Activated naive CD4-positive, alpha-beta T cell treated with anti-CD3 and anti-CD28 coated beads, Interleukin-2, amount 10 ng/mL, durations not matched to agents 7 days and 5 days (primary cell): ENCODE measurements at regions not wholly inside any gene's neighbourhood (a gene's known extent, or its start where the extent isn't known, plus 50 kb on each side); places are given as distances from the start of the nearest gene placed in this dataset.

ENCODE experiments used
- CTCF ChIA-PET: fragments of 350-600 bp; sonication (Branson Sonifier 250); formaldehyde crosslinking; loops from one replicate; lab custom pipeline; 2021; ENCODE audit warnings: antibody characterized with exemption; lab: Charles Lee
- DNase-seq: peaks from one replicate; pipeline ENCODE4 v3.0.0-alpha.2; 2020
- H3K27ac Mint-ChIP-seq: one replicate; pipeline ENCODE4 v1.8.0; 2021; ENCODE audit warnings: mild to moderate bottlenecking, moderate library complexity, mixed read lengths
- H3K27me3 Mint-ChIP-seq: one replicate; pipeline ENCODE4 v1.8.0; 2021; ENCODE audit warnings: mild to moderate bottlenecking, mixed read lengths
- H3K36me3 Mint-ChIP-seq: one replicate; pipeline ENCODE4 v1.8.0; 2021; ENCODE audit warnings: mixed read lengths
- H3K4me1 Mint-ChIP-seq: one replicate; pipeline ENCODE4 v1.8.0; 2021; ENCODE audit warnings: mixed read lengths
- H3K4me3 Mint-ChIP-seq: one replicate; pipeline ENCODE4 v1.8.0; 2021; ENCODE audit warnings: mild to moderate bottlenecking, moderate library complexity, mixed read lengths
- H3K9me3 Mint-ChIP-seq: one replicate; pipeline ENCODE4 v1.8.0; 2021; ENCODE audit warnings: mixed read lengths

DNA sequence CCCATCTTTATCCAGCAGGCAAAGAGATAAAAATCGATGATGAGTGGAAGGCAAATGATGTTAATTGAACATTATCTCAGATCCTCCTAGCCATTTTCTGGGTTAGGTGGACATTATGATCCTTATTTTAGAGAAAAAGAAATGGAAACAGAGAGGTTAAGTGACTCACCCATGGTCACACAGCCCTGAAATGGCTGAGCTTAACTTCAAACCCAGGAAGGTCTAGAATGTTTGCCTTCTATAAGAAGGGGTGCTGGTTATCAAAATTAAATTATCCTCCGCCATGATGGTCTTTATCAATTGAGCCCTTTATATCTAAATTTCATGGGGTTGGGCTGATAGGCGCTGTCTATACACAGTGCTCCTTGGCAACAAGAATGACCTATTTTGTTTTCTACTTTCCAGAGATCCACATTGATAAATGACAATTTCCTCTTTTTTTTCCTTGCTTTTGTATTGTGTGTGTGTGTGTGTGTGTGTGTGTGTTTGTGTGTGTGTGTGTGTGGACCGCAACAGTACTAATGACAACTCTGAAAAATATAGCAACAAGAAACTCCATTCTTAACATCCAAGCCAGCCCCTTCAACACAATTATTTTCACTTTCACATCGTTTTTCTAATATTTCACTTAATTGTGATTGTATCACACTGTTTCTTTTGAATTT, 571.9 kb downstream of the VRK1 start:
- DNase-seq: no peak
- Mint-ChIP-seq H3K27me3 (peaks cover 18% of the 10 kb centered on the region), H3K4me3 (no peak overlapping the region), H3K36me3 (peaks cover 2% of the 10 kb centered on the region), H3K4me1 (peaks cover 3% of the 10 kb centered on the region), H3K9me3 (peaks cover 4% of the 10 kb centered on the region), H3K27ac (no peak overlapping the region)
- CTCF ChIA-PET: no interaction called here

- Mint-ChIP-seq H3K27ac (no peak overlapping the region), H3K9me3 (peaks cover 4% of the 10 kb centered on the region), H3K27me3 (peaks cover 18% of the 10 kb centered on the region), H3K36me3 (peaks cover 2% of the 10 kb centered on the region), H3K4me3 (no peak overlapping the region), H3K4me1 (peaks cover 8% of the 10 kb centered on the region)
- no peak for DNase-seq
- CTCF ChIA-PET: no interaction called here
Observed at GRCh38 chr14:97369901-97370300, 572.7 kb downstream of the VRK1 start.

DNA sequence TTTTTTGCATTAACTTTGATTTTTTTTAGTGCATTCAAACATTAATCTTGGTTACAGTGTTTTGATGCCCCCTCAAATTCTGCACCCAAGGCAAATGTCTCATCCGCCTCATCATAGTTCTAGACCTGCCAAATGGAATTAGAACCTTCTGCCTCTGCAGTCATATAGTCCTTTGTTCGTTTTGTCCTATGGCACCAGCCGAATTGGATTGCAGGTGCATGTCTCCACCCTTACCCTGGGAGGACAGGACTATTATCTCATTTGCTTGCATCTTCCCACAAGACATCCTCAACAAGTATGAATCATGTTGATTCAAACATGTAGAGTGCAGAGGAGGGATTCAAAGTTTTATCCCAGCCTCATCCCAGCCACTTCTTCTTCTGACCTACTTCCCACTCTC, 579.1 kb downstream of the VRK1 start:
- H3K4me3 Mint-ChIP-seq: no peak overlapping the region

GRCh38 chr14:97377550-97377949, 580.4 kb downstream of the VRK1 start:
- peak overlapping the region; percentile 87 for H3K27ac Mint-ChIP-seq
- DNase-seq: no peak
- CTCF ChIA-PET: no interaction called here
- H3K9me3 Mint-ChIP-seq: peaks cover 16% of the 10 kb centered on the region
- H3K27me3 Mint-ChIP-seq: peaks cover 7% of the 10 kb centered on the region
- H3K36me3 Mint-ChIP-seq: peaks cover 23% of the 10 kb centered on the region
- H3K4me3 Mint-ChIP-seq: no peak overlapping the region
- peaks cover 69% of the 10 kb centered on the region for H3K4me1 Mint-ChIP-seq

More for the DNA sequence above, 579.1 kb downstream of the VRK1 start:
- peaks cover 58% of the 10 kb centered on the region for H3K4me1 Mint-ChIP-seq
- CTCF ChIA-PET: no interaction called here
- H3K27ac Mint-ChIP-seq: no peak overlapping the region
- no peak for DNase-seq
- H3K27me3 Mint-ChIP-seq: peaks cover 10% of the 10 kb centered on the region
- peaks cover 16% of the 10 kb centered on the region for H3K36me3 Mint-ChIP-seq
- H3K9me3 Mint-ChIP-seq: peaks cover 7% of the 10 kb centered on the region

GRCh38 chr14:97379091-97379531, 581.9 kb downstream of the VRK1 start:
- Mint-ChIP-seq H3K27ac (peak overlapping the region; percentile 87), H3K36me3 (peaks cover 23% of the 10 kb centered on the region), H3K27me3 (peaks cover 4% of the 10 kb centered on the region), H3K9me3 (peaks cover 16% of the 10 kb centered on the region), H3K4me1 (peaks cover 65% of the 10 kb centered on the region), H3K4me3 (peak overlapping the region; percentile 8)
- CTCF ChIA-PET: no interaction called here
- peak; percentile 69 for DNase-seq

GRCh38 chr14:97380539-97380941, 583.4 kb downstream of the VRK1 start:
- peaks cover 60% of the 10 kb centered on the region for H3K4me1 Mint-ChIP-seq
- H3K4me3 Mint-ChIP-seq: no peak overlapping the region
- peak; percentile 40 for DNase-seq
- peak overlapping the region; percentile 87 for H3K27ac Mint-ChIP-seq
- H3K27me3 Mint-ChIP-seq: peaks cover 4% of the 10 kb centered on the region
- H3K9me3 Mint-ChIP-seq: peaks cover 16% of the 10 kb centered on the region
- H3K36me3 Mint-ChIP-seq: peaks cover 27% of the 10 kb centered on the region
- CTCF ChIA-PET: no interaction called here

DNA sequence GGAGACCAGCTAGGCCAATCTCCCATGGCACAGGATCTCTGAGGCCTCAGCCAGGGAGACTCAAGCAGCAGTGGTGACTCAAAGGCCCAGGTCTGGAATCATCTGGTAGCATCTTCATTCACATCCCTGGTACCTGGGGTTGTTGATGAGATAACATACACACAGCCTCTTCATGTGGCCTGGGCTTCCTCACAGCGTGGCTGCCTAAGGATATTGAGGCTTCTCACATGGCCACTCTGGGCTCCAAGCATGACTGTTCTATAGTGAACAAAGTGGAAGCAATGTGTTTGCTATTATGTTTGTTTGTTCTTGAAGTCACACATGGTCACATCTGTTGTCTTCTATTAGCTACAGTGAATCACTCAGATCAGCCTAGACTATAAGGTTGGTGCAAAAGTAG, 584.1 kb downstream of the VRK1 start:
- peaks cover 16% of the 10 kb centered on the region for H3K9me3 Mint-ChIP-seq
- H3K27me3 Mint-ChIP-seq: peaks cover 4% of the 10 kb centered on the region
- peaks cover 58% of the 10 kb centered on the region for H3K4me1 Mint-ChIP-seq
- H3K27ac Mint-ChIP-seq: no peak overlapping the region
- peaks cover 27% of the 10 kb centered on the region for H3K36me3 Mint-ChIP-seq
- peak; percentile 34 for DNase-seq
- no peak overlapping the region for H3K4me3 Mint-ChIP-seq
- CTCF ChIA-PET: no interaction called here

GRCh38 chr14:97382616-97383226, 585.5 kb downstream of the VRK1 start:
- Mint-ChIP-seq H3K4me3 (no peak overlapping the region), H3K27me3 (peaks cover 5% of the 10 kb centered on the region), H3K36me3 (peaks cover 27% of the 10 kb centered on the region), H3K9me3 (peaks cover 16% of the 10 kb centered on the region), H3K27ac (no peak overlapping the region), H3K4me1 (peaks cover 62% of the 10 kb centered on the region)
- CTCF ChIA-PET: no interaction called here
- no peak for DNase-seq

GRCh38 chr14:97385727-97386126, 588.5 kb downstream of the VRK1 start:
- peaks cover 34% of the 10 kb centered on the region for H3K4me1 Mint-ChIP-seq

GRCh38 chr14:97387252-97387874, 590.2 kb downstream of the VRK1 start:
- Mint-ChIP-seq H3K36me3 (peaks cover 4% of the 10 kb centered on the region), H3K4me3 (no peak overlapping the region), H3K27me3 (peaks cover 5% of the 10 kb centered on the region), H3K4me1 (peaks cover 18% of the 10 kb centered on the region), H3K9me3 (no peaks in the 10 kb centered on the region), H3K27ac (no peak overlapping the region)
- DNase-seq: no peak
- CTCF ChIA-PET: no interaction called here

More at GRCh38 chr14:97385727-97386126, 588.5 kb downstream of the VRK1 start:
- peaks cover 5% of the 10 kb centered on the region for H3K27me3 Mint-ChIP-seq
- H3K9me3 Mint-ChIP-seq: peaks cover 10% of the 10 kb centered on the region
- H3K27ac Mint-ChIP-seq: no peak overlapping the region
- no peak for DNase-seq
- CTCF ChIA-PET: no interaction called here
- no peak overlapping the region for H3K4me3 Mint-ChIP-seq
- peaks cover 17% of the 10 kb centered on the region for H3K36me3 Mint-ChIP-seq

DNA sequence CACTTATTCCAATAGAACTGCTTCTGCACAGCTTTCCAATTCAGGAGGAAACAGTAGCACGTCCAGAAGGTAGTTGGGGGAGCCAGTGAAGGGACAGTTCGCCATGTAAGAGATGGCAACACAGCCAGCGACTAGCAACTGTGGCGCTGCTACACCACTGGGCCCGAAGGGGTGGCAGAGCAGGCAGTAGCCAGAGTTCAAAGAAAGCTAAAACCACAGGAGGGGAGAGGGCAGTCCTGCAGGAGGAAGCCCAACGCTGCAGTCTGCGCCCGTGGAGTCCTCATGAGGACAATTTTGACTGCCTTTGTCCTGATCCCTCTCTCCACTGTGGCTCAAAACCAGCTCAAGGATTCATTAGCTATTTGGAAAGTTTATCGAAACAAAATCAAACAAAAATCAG, 591.2 kb downstream of the VRK1 start:
- no peaks in the 10 kb centered on the region for H3K9me3 Mint-ChIP-seq
- no peak overlapping the region for H3K27ac Mint-ChIP-seq
- peaks cover 4% of the 10 kb centered on the region for H3K36me3 Mint-ChIP-seq
- H3K4me1 Mint-ChIP-seq: peaks cover 18% of the 10 kb centered on the region
- CTCF ChIA-PET: no interaction called here
- no peak for DNase-seq
- H3K4me3 Mint-ChIP-seq: no peak overlapping the region
- H3K27me3 Mint-ChIP-seq: peaks cover 10% of the 10 kb centered on the region

- Mint-ChIP-seq H3K9me3 (no peaks in the 10 kb centered on the region), H3K27ac (no peak overlapping the region)
- CTCF ChIA-PET: no interaction called here
Observed at GRCh38 chr14:97390096-97390724, 593.0 kb downstream of the VRK1 start.

GRCh38 chr14:97393244-97393643, 596.1 kb downstream of the VRK1 start:
- peaks cover 8% of the 10 kb centered on the region for H3K27me3 Mint-ChIP-seq
- H3K36me3 Mint-ChIP-seq: no peaks in the 10 kb centered on the region
- H3K4me1 Mint-ChIP-seq: peaks cover 4% of the 10 kb centered on the region
- H3K9me3 Mint-ChIP-seq: peaks cover 2% of the 10 kb centered on the region
- H3K4me3 Mint-ChIP-seq: no peak overlapping the region
- CTCF ChIA-PET: no interaction called here
- DNase-seq: no peak
- no peak overlapping the region for H3K27ac Mint-ChIP-seq

More at GRCh38 chr14:97390096-97390724, 593.0 kb downstream of the VRK1 start:
- DNase-seq: no peak
- Mint-ChIP-seq H3K4me3 (no peak overlapping the region), H3K36me3 (no peaks in the 10 kb centered on the region), H3K4me1 (peaks cover 18% of the 10 kb centered on the region), H3K27me3 (peaks cover 14% of the 10 kb centered on the region)

DNA sequence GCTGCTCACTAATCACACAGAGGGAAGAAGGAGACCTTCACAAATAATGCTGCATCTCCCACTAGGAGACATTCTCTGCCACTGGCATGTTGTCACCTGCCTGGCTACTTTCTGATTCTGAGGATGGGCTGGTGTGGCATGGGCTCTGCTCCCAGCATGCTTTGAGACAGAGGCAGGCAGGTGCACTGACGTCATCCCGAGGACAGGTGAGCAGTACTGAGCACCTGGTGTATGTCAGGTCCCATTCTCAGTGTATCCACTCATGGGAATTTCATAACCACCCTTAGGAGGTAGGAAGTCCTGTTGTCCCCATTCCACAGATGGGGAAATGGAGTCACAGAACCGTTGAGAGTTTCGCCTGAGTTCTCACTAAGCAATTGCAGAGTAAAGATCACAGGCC, 597.9 kb downstream of the VRK1 start:
- H3K4me3 Mint-ChIP-seq: no peak overlapping the region
- H3K27ac Mint-ChIP-seq: no peak overlapping the region
- no peak for DNase-seq
- H3K27me3 Mint-ChIP-seq: peaks cover 8% of the 10 kb centered on the region
- CTCF ChIA-PET: no interaction called here
- H3K36me3 Mint-ChIP-seq: peaks cover 1% of the 10 kb centered on the region
- peaks cover 3% of the 10 kb centered on the region for H3K4me1 Mint-ChIP-seq
- H3K9me3 Mint-ChIP-seq: peaks cover 4% of the 10 kb centered on the region
